ENCODE measurements at regions not wholly inside any gene's neighbourhood (a gene's known extent, or its start where the extent isn't known, plus 50 kb on each side); places are given as distances from the start of the nearest gene placed in this dataset.

DNA sequence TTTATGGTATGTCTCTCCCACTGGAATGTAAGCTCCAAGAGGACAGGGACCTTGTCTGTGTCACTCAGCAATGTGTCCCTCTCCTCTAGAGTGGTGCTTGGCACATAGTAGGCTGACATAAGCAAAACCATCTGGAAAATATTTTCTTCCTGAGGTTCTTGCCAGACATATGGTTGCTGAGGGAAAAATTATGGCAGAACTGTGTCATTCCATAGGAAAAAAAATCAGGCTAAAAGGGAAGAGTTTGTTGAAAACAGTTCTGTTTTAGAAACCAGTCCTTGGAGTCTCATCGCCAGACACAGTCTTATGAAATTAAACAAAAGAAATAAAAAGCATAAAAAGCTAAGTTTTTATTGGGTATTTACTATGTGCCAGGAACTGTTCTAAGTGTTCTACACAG lies 60.9 kb downstream of the RTL9 start:
- no peaks in the 10 kb centered on the region for H3K9me3 ChIP-seq (ENCODE audit: control insufficient read depth, low read depth, low read length)
- no peak overlapping the region for H3K9ac ChIP-seq (ENCODE audit: control insufficient read depth, extremely low read depth, insufficient read depth, low read length)
- FAIRE-seq (no peak), DNase-seq (ENCODE audit: low read depth, low spot score) (no peak)
- no peaks in the 10 kb centered on the region for H3K79me2 ChIP-seq (ENCODE audit: control insufficient read depth, insufficient read depth, low read length)
- no peaks in the 10 kb centered on the region for H4K20me1 ChIP-seq (ENCODE audit: control insufficient read depth, extremely low read depth, insufficient read depth, low read length)
- no peak overlapping the region for H3K4me2 ChIP-seq (ENCODE audit: control insufficient read depth, extremely low read depth, insufficient read depth, low read depth, low read length)
- no peaks in the 10 kb centered on the region for H3K9me1 ChIP-seq (ENCODE audit: control insufficient read depth, extremely low read depth, insufficient read depth, low read length)
- dilution Hi-C loops (cut with MboI; ENCODE audit: extremely low pct_ligation_motif_present, low sequenced_read_pairs): no loop called here
- H3K27me3 ChIP-seq (ENCODE audit: control insufficient read depth, extremely low read depth, insufficient read depth, low read length): no peaks in the 10 kb centered on the region
- no peak overlapping the region for H3K4me3 ChIP-seq (ENCODE audit: control insufficient read depth in 2 of 3, extremely low read depth in 1 of 3, insufficient read depth in 2 of 3, low read depth in 1 of 3, low read length in 3 of 3)
- no peak overlapping the region for H3K27ac ChIP-seq (ENCODE audit: control insufficient read depth, insufficient read depth, low read length)
- H2AFZ ChIP-seq (ENCODE audit: control insufficient read depth, low read length): no peak overlapping the region
- TF ChIP-seq, protein P1, sequence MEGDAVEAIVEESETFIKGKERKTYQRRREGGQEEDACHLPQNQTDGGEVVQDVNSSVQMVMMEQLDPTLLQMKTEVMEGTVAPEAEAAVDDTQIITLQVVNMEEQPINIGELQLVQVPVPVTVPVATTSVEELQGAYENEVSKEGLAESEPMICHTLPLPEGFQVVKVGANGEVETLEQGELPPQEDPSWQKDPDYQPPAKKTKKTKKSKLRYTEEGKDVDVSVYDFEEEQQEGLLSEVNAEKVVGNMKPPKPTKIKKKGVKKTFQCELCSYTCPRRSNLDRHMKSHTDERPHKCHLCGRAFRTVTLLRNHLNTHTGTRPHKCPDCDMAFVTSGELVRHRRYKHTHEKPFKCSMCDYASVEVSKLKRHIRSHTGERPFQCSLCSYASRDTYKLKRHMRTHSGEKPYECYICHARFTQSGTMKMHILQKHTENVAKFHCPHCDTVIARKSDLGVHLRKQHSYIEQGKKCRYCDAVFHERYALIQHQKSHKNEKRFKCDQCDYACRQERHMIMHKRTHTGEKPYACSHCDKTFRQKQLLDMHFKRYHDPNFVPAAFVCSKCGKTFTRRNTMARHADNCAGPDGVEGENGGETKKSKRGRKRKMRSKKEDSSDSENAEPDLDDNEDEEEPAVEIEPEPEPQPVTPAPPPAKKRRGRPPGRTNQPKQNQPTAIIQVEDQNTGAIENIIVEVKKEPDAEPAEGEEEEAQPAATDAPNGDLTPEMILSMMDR (optimal IDR thresholded peaks at IDR 0.05 in 1 of 3, IDR thresholded peaks at IDR 0.05 in 1 of 3, conservative IDR thresholded peaks at IDR 0.05 in 1 of 3; ENCODE audit: extremely low read depth in 1 of 3, insufficient read depth in 2 of 3, low read length in 3 of 3): no peak
- no peak for TF ChIP-seq EZH2 (IDR thresholded peaks at IDR 0.05; ENCODE audit: low read length)
- peaks cover 30% of the 10 kb centered on the region for H3K4me1 ChIP-seq (ENCODE audit: control insufficient read depth, extremely low read depth, insufficient read depth, low read length)
- no peaks in the 10 kb centered on the region for H3K36me3 ChIP-seq (ENCODE audit: control insufficient read depth in 2 of 2, extremely low read depth in 1 of 2, insufficient read depth in 2 of 2, low read length in 2 of 2)

- no peak for DNase-seq (ENCODE audit: low read depth, low spot score)
- dilution Hi-C loops (cut with MboI; ENCODE audit: extremely low pct_ligation_motif_present, low sequenced_read_pairs): no loop called here
These were observed 62.3 kb downstream of the RTL9 start for GRCh38 chrX:110420771-110421499.

More at GRCh38 chrX:110420771-110421499, 62.3 kb downstream of the RTL9 start:
- Histone ChIP-seq H3K79me2 (ENCODE audit: control insufficient read depth, insufficient read depth, low read length) (no peaks in the 10 kb centered on the region), H3K27ac (ENCODE audit: control insufficient read depth, insufficient read depth, low read length) (no peak overlapping the region), H3K4me1 (ENCODE audit: control insufficient read depth, extremely low read depth, insufficient read depth, low read length) (peaks cover 17% of the 10 kb centered on the region), H2AFZ (ENCODE audit: control insufficient read depth, low read length) (no peak overlapping the region), H3K36me3 (ENCODE audit: control insufficient read depth in 2 of 2, extremely low read depth in 1 of 2, insufficient read depth in 2 of 2, low read length in 2 of 2) (no peaks in the 10 kb centered on the region), H4K20me1 (ENCODE audit: control insufficient read depth, extremely low read depth, insufficient read depth, low read length) (no peaks in the 10 kb centered on the region), H3K4me2 (ENCODE audit: control insufficient read depth, extremely low read depth, insufficient read depth, low read depth, low read length) (no peak overlapping the region), H3K4me3 (ENCODE audit: control insufficient read depth in 2 of 3, extremely low read depth in 1 of 3, insufficient read depth in 2 of 3, low read depth in 1 of 3, low read length in 3 of 3) (no peak overlapping the region), H3K27me3 (ENCODE audit: control insufficient read depth, extremely low read depth, insufficient read depth, low read length) (no peaks in the 10 kb centered on the region), H3K9me1 (ENCODE audit: control insufficient read depth, extremely low read depth, insufficient read depth, low read length) (no peaks in the 10 kb centered on the region), H3K9ac (ENCODE audit: control insufficient read depth, extremely low read depth, insufficient read depth, low read length) (no peak overlapping the region), H3K9me3 (ENCODE audit: control insufficient read depth, low read depth, low read length) (no peaks in the 10 kb centered on the region)
- no peak for TF ChIP-seq EZH2 (IDR thresholded peaks at IDR 0.05; ENCODE audit: low read length)
- TF ChIP-seq, protein P1 (optimal IDR thresholded peaks at IDR 0.05 in 1 of 3, IDR thresholded peaks at IDR 0.05 in 1 of 3, conservative IDR thresholded peaks at IDR 0.05 in 1 of 3; ENCODE audit: extremely low read depth in 1 of 3, insufficient read depth in 2 of 3, low read length in 3 of 3): peak; percentile 31 to 44 (median 34)
- no peak for FAIRE-seq

All from keratinocyte (primary cell).